SK-N-MC (cell line): ENCODE measurements at regions not wholly inside any gene's neighbourhood (a gene's known extent, or its start where the extent isn't known, plus 50 kb on each side); places are given as distances from the start of the nearest gene placed in this dataset.
"Not testable (repeated sequence)": the region's sequence is repeated elsewhere in the genome, so short reads cannot be mapped to it uniquely, and the experiment has no call there.

ENCODE experiments used
- DNase-seq: peaks from one replicate; pipeline ENCODE4 v3.0.0-alpha.2; 2011; ENCODE audit warnings: low read depth, low spot score
- H3K27ac ChIP-seq: fragments of 200-600 bp; sonication (generic); 2 replicates; pipeline ENCODE4 v1.5.1; 2016; ENCODE audit warnings: mixed run types
- H3K36me3 ChIP-seq: fragments of 200-600 bp; sonication (generic); 2 replicates; pipeline ENCODE4 v1.6.1; 2017; ENCODE audit warnings: antibody characterized with exemption, low read length, mixed read lengths; ENCODE audit not compliant: insufficient read depth
- H3K4me3 ChIP-seq: fragments of 200-600 bp; sonication (generic); 2 replicates; pipeline ENCODE4 v1.5.1; 2016
- H3K9ac ChIP-seq: fragments of 200-600 bp; sonication (generic); 2 replicates; pipeline ENCODE4 v1.8.0; 2017; ENCODE audit warnings: mixed run types, mixed read lengths; ENCODE audit not compliant: insufficient read length
- H3K9me3 ChIP-seq: fragments of 200-600 bp; sonication (generic); 2 replicates; pipeline ENCODE4 v1.6.1; 2017; ENCODE audit warnings: low read depth, mild to moderate bottlenecking, antibody characterized with exemption, low read length, moderate library complexity, mixed read lengths
- EZH2 ChIP-seq: fragments of 200-600 bp; sonication (generic); IDR thresholded peaks from one replicate; pipeline ENCODE4 v1.6.1; 2017; ENCODE audit warnings: antibody characterized with exemption
- FOXP2 ChIP-seq: optimal IDR thresholded peaks from 2 replicates; pipeline ENCODE3; 2011; ENCODE audit warnings: mild to moderate bottlenecking, moderate library complexity; ENCODE audit not compliant: insufficient read depth; ENCODE audit errors: extremely low read length, control extremely low read depth
- POLR2AphosphoS5 ChIP-seq: IDR thresholded peaks from 2 replicates; pipeline ENCODE4 v1.6.1; 2012; ENCODE audit warnings: mild to moderate bottlenecking, low read depth, low read length, borderline replicate concordance

DNA sequence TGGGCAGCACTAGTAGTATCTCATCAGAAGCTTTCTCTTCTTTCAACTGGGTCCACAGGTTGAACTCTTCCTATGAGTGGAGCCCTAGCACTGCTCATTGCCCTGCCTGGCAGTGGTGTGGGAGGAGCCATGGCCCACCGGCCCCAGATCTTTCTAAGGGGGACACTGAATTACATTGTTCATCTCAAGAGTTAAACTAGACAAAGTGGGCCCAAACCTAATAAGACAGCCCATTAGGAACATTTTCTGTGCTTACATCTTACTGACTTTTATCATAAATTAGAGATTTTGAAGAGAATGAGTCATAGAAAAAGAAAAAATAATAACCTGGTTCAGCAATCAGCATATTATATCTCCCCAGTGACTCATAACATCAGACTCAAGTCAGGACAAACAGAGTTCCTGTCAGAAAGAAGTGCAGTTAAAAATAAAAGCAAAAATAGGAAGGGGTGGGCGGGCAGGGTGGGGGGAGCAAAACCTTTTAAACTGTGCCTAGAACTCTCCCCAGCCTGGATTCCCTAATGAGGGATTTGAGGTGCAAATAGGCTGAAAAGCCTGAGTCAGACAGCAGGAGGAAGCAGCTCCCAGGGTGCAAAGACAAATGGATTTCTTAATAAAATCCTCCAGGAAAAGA, 161.6 kb upstream of the TRIB2 start:
- H3K9me3 ChIP-seq: no peaks in the 10 kb centered on the region
- H3K36me3 ChIP-seq: no peaks in the 10 kb centered on the region
- peak overlapping the region; percentile 48 for H3K4me3 ChIP-seq
- DNase-seq: peak; percentile 86
- TF ChIP-seq POLR2AphosphoS5: no peak; the same call in 1 of the 2 replicates
- no peak for TF ChIP-seq EZH2
- no peak for TF ChIP-seq FOXP2
- peak overlapping the region; percentile 86 for H3K27ac ChIP-seq
- H3K9ac ChIP-seq: no peak overlapping the region

DNA sequence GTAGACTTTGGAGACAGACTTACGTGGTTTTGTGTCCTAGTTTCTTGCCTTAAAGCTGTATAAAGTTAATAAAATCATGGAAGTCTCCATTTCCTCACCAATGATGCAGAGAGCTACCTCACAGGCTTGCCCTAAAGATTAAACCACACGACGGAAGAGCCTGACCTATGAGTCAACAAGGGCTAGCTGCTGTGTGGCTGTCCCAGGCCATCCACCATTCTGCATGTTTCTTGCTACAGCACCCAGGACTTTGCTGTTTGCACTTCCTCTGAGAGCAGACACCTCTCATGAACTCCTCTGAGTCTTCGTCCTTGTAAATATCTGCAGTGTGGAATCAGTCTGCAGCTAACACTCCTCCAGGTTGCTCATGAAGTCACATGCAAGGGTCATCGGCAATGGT, 160.0 kb upstream of the TRIB2 start:
- DNase-seq: no peak
- TF ChIP-seq EZH2: no peak
- no peak for TF ChIP-seq POLR2AphosphoS5
- no peak for TF ChIP-seq FOXP2
- H3K27ac ChIP-seq: no peak overlapping the region
- H3K9ac ChIP-seq: no peak overlapping the region
- H3K36me3 ChIP-seq: no peaks in the 10 kb centered on the region
- no peaks in the 10 kb centered on the region for H3K9me3 ChIP-seq
- no peak overlapping the region for H3K4me3 ChIP-seq

DNA sequence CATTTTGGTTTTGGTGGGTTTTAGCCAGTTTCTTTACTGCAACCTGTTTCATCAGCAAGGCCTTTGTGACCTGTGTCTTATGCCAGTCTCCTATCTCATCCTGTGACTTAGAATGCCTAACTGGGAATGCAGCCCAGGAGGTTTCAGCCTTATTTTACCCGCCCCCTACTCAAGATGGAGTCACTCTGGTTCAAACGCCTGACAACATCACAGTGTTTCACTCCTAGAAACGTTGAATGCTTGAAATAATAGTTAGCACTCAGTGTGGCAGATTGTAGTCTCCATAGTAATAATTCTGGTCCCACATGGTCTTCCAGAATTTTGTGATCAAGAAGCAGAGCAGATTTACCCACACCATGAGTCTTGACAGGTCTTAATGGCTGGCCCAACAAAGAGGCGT, 159.0 kb upstream of the TRIB2 start:
- H3K36me3 ChIP-seq: no peaks in the 10 kb centered on the region
- H3K27ac ChIP-seq: no peak overlapping the region
- no peak overlapping the region for H3K9ac ChIP-seq
- TF ChIP-seq EZH2: no peak
- TF ChIP-seq FOXP2: no peak
- no peak for TF ChIP-seq POLR2AphosphoS5
- no peak for DNase-seq
- H3K4me3 ChIP-seq: no peak overlapping the region
- H3K9me3 ChIP-seq: no peaks in the 10 kb centered on the region

DNA sequence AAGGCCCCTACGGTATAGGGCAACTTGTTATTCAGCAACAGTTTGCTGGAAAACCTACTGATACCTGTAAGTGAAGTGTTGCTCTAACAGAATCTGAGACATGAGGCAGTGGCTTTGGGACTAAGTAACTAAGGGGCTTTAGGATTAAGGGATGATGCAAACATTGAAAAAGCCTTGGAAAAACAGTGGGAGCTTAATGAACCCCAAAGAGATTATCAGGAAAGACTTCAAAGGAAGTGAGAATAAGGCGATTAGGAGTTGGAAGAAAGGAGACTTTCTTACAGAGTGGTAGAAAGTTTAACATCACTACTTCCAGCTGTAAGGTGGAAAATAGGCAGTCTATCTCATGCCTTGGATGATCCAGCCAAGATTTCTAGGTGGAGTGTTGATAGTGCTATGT, 158.2 kb upstream of the TRIB2 start:
- no peak overlapping the region for H3K9ac ChIP-seq
- TF ChIP-seq FOXP2 (no peak), POLR2AphosphoS5 (no peak), EZH2 (no peak)
- H3K27ac ChIP-seq: no peak overlapping the region
- DNase-seq: no peak
- H3K9me3 ChIP-seq: no peaks in the 10 kb centered on the region
- H3K36me3 ChIP-seq: no peaks in the 10 kb centered on the region
- no peak overlapping the region for H3K4me3 ChIP-seq

DNA sequence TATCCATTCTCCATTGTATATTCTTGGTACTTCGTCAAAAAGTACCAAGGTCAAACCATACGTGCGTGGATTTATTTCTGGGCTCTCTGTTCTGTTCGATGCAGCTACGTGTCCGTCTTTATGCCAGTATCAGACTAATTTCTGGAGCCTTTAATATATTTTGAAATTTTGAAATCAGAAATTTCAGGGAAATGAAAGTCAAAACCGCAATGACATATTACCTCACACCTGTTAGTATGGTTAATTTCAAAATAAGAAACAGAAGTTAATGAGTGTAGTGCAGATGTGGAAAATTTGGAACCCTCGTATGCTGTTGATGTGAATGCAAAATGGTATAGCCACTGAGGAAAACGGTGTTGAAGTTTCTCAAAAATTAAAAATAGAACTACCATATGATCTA, 156.1 kb upstream of the TRIB2 start:
- Histone ChIP-seq H3K9me3 (no peaks in the 10 kb centered on the region), H3K36me3 (no peaks in the 10 kb centered on the region), H3K9ac (no peak overlapping the region), H3K4me3 (no peak overlapping the region), H3K27ac (no peak overlapping the region)
- DNase-seq: no peak
- no peak for TF ChIP-seq FOXP2
- TF ChIP-seq EZH2: no peak
- TF ChIP-seq POLR2AphosphoS5: no peak

DNA sequence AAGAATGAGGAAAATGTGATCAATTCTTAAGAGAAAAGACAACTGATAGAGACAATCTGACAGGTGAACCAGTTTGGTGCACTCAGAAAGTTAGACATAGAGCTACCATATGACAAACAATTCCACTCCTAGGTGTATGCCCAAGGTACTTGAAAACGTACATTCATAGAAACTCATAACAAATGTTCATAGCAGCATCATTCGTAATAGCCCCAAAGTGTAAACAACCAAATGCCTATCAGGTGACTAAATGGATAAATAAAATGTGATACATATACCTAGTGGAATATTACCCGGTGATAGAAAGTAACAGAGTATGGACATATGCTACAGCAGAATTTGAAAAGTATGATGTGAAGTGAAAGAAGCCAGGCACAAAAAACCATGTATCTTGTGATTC, 149.3 kb upstream of the TRIB2 start:
- Histone ChIP-seq H3K27ac (no peak overlapping the region), H3K9me3 (no peaks in the 10 kb centered on the region), H3K36me3 (no peaks in the 10 kb centered on the region), H3K4me3 (no peak overlapping the region), H3K9ac (no peak overlapping the region)
- no peak for DNase-seq
- TF ChIP-seq EZH2 (no peak), FOXP2 (no peak)

DNA sequence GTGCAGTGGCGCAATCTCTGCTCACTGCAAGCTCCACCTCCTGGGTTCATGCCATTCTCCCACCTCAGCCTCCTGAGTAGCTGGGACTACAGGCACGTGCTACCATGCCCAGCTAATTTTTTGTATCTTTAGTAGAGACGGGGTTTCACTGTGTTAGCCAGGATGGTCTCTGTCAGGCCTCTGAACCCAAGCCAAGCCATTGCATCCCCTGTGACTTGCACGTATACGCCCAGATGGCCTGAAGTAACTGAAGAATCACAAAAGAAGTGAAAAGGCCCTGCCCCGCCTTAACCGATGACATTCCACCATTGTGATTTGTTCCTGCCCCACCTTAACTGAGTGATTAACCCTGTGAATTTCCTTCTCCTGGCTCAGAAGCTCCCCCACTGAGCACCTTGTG, 147.2 kb upstream of the TRIB2 start:
- H3K9me3 ChIP-seq, H3K4me3 ChIP-seq, H3K9ac ChIP-seq, H3K27ac ChIP-seq, DNase-seq, H3K36me3 ChIP-seq: not testable (repeated sequence)

DNA sequence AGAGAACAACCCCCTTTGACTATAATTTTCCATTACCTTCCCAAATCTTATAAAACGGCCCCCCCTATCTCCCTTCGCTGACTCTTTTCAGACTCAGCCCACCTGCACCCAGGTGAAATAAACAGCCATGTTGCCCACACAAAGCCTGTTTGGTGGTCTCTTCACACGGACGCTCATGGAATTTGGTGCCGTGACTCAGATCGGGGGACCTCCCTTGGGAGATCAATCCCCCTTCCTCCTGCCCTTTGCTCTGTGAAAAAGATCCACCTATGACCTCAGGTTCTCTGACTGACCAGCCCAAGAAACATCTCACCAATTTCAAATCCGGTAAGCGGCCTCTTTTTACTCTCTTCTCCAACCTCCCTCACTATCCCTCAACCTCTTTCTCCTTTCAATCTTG, 146.8 kb upstream of the TRIB2 start:
- H3K36me3 ChIP-seq, H3K9ac ChIP-seq, H3K4me3 ChIP-seq, DNase-seq, H3K9me3 ChIP-seq, H3K27ac ChIP-seq: not testable (repeated sequence)

DNA sequence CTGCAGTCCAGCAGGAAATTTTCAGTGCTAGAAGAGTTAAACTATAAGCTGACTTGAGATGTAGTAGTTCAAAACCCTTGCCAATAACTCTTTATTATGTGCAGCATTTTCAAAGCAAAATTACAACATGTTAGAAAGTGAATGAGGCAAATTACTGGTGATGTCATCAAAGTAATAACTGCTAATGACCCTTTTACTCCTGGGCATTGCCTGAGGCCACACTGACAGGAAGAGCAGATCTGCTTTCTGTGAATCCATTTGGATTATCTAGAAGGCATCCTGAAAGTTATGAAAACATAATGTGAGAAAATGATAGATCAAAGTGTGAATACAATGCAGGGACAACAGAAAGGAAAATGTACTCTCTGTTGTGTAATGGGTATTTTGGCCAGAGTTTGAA, 139.6 kb upstream of the TRIB2 start:
- Histone ChIP-seq H3K27ac (no peak overlapping the region), H3K9ac (no peak overlapping the region), H3K36me3 (no peaks in the 10 kb centered on the region), H3K9me3 (no peaks in the 10 kb centered on the region), H3K4me3 (no peak overlapping the region)
- TF ChIP-seq EZH2: no peak
- no peak for TF ChIP-seq POLR2AphosphoS5
- TF ChIP-seq FOXP2: no peak
- no peak for DNase-seq
